SU-DHL-6 (cell line): ENCODE measurements at regions not wholly inside any gene's neighbourhood (a gene's known extent, or its start where the extent isn't known, plus 50 kb on each side); places are given as distances from the start of the nearest gene placed in this dataset.

ENCODE experiments used
- H2AFZ ChIP-seq: fragments of 200-600 bp; sonication (generic); 2 replicates; pipeline ENCODE4 v1.6.1; 2014; ENCODE audit warnings: low read depth, mild to moderate bottlenecking, moderate library complexity, mixed read lengths, antibody characterized with exemption, low read length; ENCODE audit not compliant: severe bottlenecking
- H3F3A ChIP-seq: fragments of 200-600 bp; shearing (Covaris generic); 2 replicates; pipeline ENCODE4 v1.6.0; 2016; ENCODE audit warnings: antibody characterized with exemption, mild to moderate bottlenecking; ENCODE audit not compliant: insufficient read depth
- H3K27ac ChIP-seq: fragments of 200-600 bp; sonication (generic); 2 replicates; pipeline ENCODE4 v1.5.1; 2016; ENCODE audit warnings: low read depth, mild to moderate bottlenecking, low read length, moderate library complexity, mixed read lengths
- H3K27me3 ChIP-seq: fragments of 200-600 bp; sonication (generic), shearing (Covaris generic); 2 replicates; pipeline ENCODE4 v1.6.0; 2014; ENCODE audit warnings: mild to moderate bottlenecking, low read length
- H3K36me3 ChIP-seq: fragments of 200-600 bp; sonication (generic); 2 replicates; pipeline ENCODE4 v1.6.1; 2014; ENCODE audit warnings: mild to moderate bottlenecking, low read length, mixed read lengths
- H3K4me2 ChIP-seq: fragments of 300-600, 200-600 bp; shearing (Covaris generic), sonication (generic); 2 replicates; pipeline ENCODE4 v1.6.0; 2014; ENCODE audit warnings: low read length, low read depth, mild to moderate bottlenecking; ENCODE audit not compliant: poor library complexity, severe bottlenecking
- H3K4me3 ChIP-seq: fragments of 200-600 bp; sonication (generic); 2 replicates; pipeline ENCODE4 v1.5.1; 2014; ENCODE audit warnings: antibody characterized with exemption, low read length, mild to moderate bottlenecking, mixed read lengths; ENCODE audit not compliant: insufficient read depth, poor library complexity, severe bottlenecking
- H3K79me2 ChIP-seq: fragments of 200-600 bp; sonication (generic); 2 replicates; pipeline ENCODE4 v1.6.1; 2014; ENCODE audit warnings: mild to moderate bottlenecking, low read length, moderate library complexity; ENCODE audit not compliant: insufficient read depth
- H3K9ac ChIP-seq: fragments of 200-600 bp; sonication (generic); 2 replicates; pipeline ENCODE4 v1.7.0; 2014; ENCODE audit warnings: mild to moderate bottlenecking, low read length
- H3K9me2 ChIP-seq: fragments of 200-600 bp; sonication (generic); replicated peaks from 2 replicates; pipeline ENCODE4 v1.6.1; 2014; ENCODE audit warnings: low read length; ENCODE audit not compliant: insufficient read depth
- H3K9me3 ChIP-seq: fragments of 200-600 bp; sonication (generic); 2 replicates; pipeline ENCODE4 v1.6.1; 2014; ENCODE audit warnings: low read length, mixed read lengths; ENCODE audit not compliant: insufficient read depth
- H4K20me1 ChIP-seq: fragments of 200-600 bp; sonication (generic); 2 replicates; pipeline ENCODE4 v1.6.1; 2014; ENCODE audit warnings: low read depth, mild to moderate bottlenecking, antibody characterized with exemption, low read length, moderate library complexity, mixed read lengths
- EZH2phosphoT487 ChIP-seq: fragments of 200-600 bp; sonication (generic), shearing (Covaris generic); conservative IDR thresholded peaks from 2 replicates; pipeline ENCODE4 v1.6.1; 2018; ENCODE audit warnings: mild to moderate bottlenecking, antibody characterized with exemption, low read length, moderate library complexity, mixed read lengths
- TF ChIP-seq, protein P1 (sequence below): fragments of 200-600 bp; sonication (generic); IDR thresholded peaks from one replicate; pipeline ENCODE4 v1.5.1; 2017; ENCODE audit warnings: antibody characterized with exemption, mild to moderate bottlenecking, low read length, moderate library complexity; ENCODE audit not compliant: insufficient read depth, poor library complexity, severe bottlenecking

DNA sequence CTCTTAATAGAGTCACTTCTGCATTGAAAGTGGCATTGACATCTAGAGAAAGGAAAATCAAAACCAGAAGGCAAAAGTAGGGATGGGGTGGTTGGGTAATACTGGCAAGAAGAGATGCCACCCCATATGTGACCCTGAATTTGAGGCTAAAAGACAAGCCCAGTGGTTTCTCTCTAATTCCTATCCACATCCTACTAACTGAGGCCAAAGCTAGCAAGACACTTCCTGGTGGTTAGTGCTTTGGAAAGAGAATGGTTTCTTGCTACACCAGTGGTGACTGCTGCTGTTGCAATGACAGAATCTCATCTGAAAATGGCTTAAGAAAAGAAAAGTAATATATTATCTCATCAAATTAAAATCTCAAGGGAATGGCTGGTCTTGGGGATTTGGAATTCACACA is 640.6 kb downstream of the EPHA4 start:
- TF ChIP-seq EZH2phosphoT487 = no peak
- no peaks in the 10 kb centered on the region for H3F3A ChIP-seq

DNA sequence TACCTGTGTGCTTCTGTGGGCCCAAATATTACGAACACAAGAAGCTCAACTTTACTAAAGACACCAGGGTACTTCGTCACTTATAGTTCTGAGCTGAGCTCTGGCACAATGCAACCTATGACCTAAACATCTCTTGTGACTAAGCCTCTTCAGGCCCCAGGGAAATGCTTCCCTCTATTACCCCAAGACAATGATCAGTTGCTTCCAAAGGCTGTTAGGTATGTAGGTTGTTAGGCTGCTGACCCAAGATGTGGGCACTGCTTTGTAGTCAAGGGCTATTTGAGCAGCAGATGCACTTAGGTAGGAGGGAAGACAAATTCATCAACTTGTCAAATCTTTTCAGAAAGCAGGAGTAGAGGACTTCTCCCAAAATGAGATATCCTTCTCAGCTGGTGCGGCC is 640.1 kb downstream of the EPHA4 start:
- Histone ChIP-seq H3F3A (no peaks in the 10 kb centered on the region), H3K9ac (no peak overlapping the region), H3K4me2 (no peak overlapping the region), H3K9me2 (no peaks in the 10 kb centered on the region), H3K79me2 (no peaks in the 10 kb centered on the region), H2AFZ (no peak overlapping the region), H3K27ac (no peak overlapping the region), H3K27me3 (no peaks in the 10 kb centered on the region), H4K20me1 (no peaks in the 10 kb centered on the region), H3K36me3 (no peaks in the 10 kb centered on the region), H3K9me3 (no peaks in the 10 kb centered on the region), H3K4me3 (no peak overlapping the region)
- TF ChIP-seq EZH2phosphoT487 = no peak
- TF ChIP-seq, protein P1, sequence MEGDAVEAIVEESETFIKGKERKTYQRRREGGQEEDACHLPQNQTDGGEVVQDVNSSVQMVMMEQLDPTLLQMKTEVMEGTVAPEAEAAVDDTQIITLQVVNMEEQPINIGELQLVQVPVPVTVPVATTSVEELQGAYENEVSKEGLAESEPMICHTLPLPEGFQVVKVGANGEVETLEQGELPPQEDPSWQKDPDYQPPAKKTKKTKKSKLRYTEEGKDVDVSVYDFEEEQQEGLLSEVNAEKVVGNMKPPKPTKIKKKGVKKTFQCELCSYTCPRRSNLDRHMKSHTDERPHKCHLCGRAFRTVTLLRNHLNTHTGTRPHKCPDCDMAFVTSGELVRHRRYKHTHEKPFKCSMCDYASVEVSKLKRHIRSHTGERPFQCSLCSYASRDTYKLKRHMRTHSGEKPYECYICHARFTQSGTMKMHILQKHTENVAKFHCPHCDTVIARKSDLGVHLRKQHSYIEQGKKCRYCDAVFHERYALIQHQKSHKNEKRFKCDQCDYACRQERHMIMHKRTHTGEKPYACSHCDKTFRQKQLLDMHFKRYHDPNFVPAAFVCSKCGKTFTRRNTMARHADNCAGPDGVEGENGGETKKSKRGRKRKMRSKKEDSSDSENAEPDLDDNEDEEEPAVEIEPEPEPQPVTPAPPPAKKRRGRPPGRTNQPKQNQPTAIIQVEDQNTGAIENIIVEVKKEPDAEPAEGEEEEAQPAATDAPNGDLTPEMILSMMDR = no peak

More for the DNA sequence above, 640.6 kb downstream of the EPHA4 start:
- Histone ChIP-seq H3K9me3 (no peaks in the 10 kb centered on the region), H3K9ac (no peak overlapping the region), H4K20me1 (no peaks in the 10 kb centered on the region), H3K27ac (no peak overlapping the region), H2AFZ (no peak overlapping the region), H3K27me3 (no peaks in the 10 kb centered on the region), H3K9me2 (no peaks in the 10 kb centered on the region), H3K79me2 (no peaks in the 10 kb centered on the region), H3K36me3 (no peaks in the 10 kb centered on the region), H3K4me2 (no peak overlapping the region), H3K4me3 (no peak overlapping the region)

DNA sequence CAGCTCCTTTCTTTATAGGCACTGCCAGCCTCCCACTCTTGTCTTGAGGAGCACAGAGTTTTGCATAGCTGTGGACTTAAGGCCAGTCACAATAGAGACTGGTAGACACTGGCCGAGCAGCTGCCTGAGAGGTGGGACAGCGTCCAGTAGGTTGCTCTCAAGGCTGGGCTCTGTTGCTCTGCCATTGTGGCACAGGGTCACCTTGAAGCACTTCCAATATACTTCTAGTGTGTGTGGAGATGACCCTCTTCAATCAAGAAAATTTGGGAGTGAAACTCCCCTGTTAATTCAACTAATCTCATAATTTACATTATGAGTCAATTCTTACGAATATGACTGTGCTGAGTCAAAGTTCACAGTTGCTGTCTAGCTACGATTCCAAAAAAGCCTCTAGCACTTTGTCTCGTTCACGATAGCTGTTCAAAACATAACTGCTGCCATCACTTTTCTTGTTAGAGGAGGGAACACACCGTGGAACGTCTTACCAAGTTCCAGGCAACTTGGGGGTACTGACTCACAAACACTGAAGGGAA is 636.2 kb downstream of the EPHA4 start:
- no peaks in the 10 kb centered on the region for H4K20me1 ChIP-seq
- no peak overlapping the region for H3K4me2 ChIP-seq
- no peaks in the 10 kb centered on the region for H3K9me2 ChIP-seq
- no peaks in the 10 kb centered on the region for H3K36me3 ChIP-seq
- H3F3A ChIP-seq = no peaks in the 10 kb centered on the region
- no peaks in the 10 kb centered on the region for H3K79me2 ChIP-seq
- no peaks in the 10 kb centered on the region for H3K9me3 ChIP-seq
- no peaks in the 10 kb centered on the region for H3K27me3 ChIP-seq
- no peak overlapping the region for H2AFZ ChIP-seq
- TF ChIP-seq, protein P1 = no peak
- no peak for TF ChIP-seq EZH2phosphoT487
- no peak overlapping the region for H3K4me3 ChIP-seq
- no peak overlapping the region for H3K9ac ChIP-seq
- H3K27ac ChIP-seq = no peak overlapping the region

DNA sequence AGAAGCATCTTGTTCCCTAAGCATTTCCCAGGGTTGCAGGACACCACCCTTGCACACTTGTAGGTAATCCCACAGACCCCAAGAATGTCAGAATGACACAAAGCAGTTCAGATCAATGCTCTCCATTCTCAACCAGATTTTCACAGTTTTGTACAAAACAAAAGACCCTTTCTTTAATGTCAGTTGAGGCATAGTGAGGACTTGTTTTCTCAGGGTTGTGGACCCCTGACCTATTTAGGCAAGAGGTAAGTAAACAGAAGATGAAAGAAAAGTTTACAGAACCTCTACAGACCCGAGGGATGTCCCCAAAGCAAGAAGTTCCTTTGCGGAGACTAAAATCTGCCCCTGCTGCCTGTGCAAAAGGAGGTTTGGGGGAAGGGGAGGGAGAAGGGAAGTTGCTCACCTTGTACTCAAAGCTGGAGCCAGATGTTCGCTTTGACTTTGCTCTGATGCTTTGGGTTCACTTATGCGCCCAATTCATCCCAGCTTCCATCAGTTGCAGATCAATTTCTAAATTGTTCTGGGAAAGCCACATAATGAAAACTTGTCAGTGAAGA is 635.4 kb downstream of the EPHA4 start:
- Histone ChIP-seq H3K36me3 (no peaks in the 10 kb centered on the region), H3F3A (no peaks in the 10 kb centered on the region), H4K20me1 (no peaks in the 10 kb centered on the region), H2AFZ (no peak overlapping the region), H3K79me2 (no peaks in the 10 kb centered on the region), H3K27ac (no peak overlapping the region), H3K4me3 (no peak overlapping the region), H3K27me3 (no peaks in the 10 kb centered on the region), H3K4me2 (no peak overlapping the region), H3K9me3 (no peaks in the 10 kb centered on the region), H3K9ac (no peak overlapping the region), H3K9me2 (no peaks in the 10 kb centered on the region)
- no peak for TF ChIP-seq EZH2phosphoT487
- TF ChIP-seq, protein P1 = no peak
